PFSK-1 (cell line): ENCODE measurements at regions not wholly inside any gene's neighbourhood (a gene's known extent, or its start where the extent isn't known, plus 50 kb on each side); places are given as distances from the start of the nearest gene placed in this dataset.

Experiments used
- FOXP2 ChIP-seq: optimal IDR thresholded peaks from 2 replicates; pipeline ENCODE3; 2011; ENCODE audit warnings: borderline replicate concordance, control low read depth, inconsistent platforms; ENCODE audit not compliant: insufficient read depth; ENCODE audit errors: extremely low read length, extremely low read depth
- POLR2AphosphoS5 ChIP-seq: IDR thresholded peaks from 2 replicates; pipeline ENCODE4 v1.6.1; 2012; ENCODE audit warnings: low read depth, mild to moderate bottlenecking, control low read depth, low read length, moderate library complexity
- SIN3A ChIP-seq: IDR thresholded peaks from 2 replicates; pipeline ENCODE4 v1.6.1; 2012; ENCODE audit warnings: mild to moderate bottlenecking, low read length, moderate library complexity, borderline replicate concordance; ENCODE audit not compliant: insufficient read depth
- TAF1 ChIP-seq: IDR thresholded peaks from 2 replicates; pipeline ENCODE4 v1.6.1; 2012; ENCODE audit warnings: low read length, control low read depth, borderline replicate concordance; ENCODE audit not compliant: insufficient read depth
- TF ChIP-seq, protein P1 (sequence below), 2 experiments: IDR thresholded peaks; 2 replicates each; pipeline versions ENCODE4 v1.6.1 to v1.8.0; 2011 to 2012; ENCODE audit warnings: low read depth in 2 of 2, low read length in 2 of 2, control low read depth in 1 of 2, inconsistent platforms in 1 of 2, mild to moderate bottlenecking in 1 of 2, moderate library complexity in 1 of 2; ENCODE audit not compliant: insufficient read depth in 1 of 2

DNA sequence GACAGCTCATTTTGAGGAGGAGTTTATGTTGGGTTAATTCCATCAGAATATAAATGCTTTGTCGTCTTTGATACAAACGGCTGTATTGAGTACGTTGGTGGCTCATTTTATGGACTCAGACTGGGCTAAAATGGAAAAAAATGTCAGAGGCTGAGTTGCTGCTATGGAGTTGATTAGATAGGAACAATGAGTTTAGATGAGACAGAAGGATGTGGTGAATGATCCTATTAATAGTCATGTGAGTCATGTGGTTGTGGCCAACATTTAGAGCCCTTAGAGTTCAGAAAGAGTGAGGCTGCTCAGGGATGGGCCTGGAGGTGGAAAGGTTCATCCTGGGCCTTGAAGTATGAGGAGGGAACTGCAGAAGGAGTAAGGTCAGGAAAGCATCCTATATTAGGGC lies 434.2 kb downstream of the MEIS1 start:
- no peak for TF ChIP-seq SIN3A
- no peak for TF ChIP-seq POLR2AphosphoS5
- TF ChIP-seq TAF1: no peak
- TF ChIP-seq, protein P1, sequence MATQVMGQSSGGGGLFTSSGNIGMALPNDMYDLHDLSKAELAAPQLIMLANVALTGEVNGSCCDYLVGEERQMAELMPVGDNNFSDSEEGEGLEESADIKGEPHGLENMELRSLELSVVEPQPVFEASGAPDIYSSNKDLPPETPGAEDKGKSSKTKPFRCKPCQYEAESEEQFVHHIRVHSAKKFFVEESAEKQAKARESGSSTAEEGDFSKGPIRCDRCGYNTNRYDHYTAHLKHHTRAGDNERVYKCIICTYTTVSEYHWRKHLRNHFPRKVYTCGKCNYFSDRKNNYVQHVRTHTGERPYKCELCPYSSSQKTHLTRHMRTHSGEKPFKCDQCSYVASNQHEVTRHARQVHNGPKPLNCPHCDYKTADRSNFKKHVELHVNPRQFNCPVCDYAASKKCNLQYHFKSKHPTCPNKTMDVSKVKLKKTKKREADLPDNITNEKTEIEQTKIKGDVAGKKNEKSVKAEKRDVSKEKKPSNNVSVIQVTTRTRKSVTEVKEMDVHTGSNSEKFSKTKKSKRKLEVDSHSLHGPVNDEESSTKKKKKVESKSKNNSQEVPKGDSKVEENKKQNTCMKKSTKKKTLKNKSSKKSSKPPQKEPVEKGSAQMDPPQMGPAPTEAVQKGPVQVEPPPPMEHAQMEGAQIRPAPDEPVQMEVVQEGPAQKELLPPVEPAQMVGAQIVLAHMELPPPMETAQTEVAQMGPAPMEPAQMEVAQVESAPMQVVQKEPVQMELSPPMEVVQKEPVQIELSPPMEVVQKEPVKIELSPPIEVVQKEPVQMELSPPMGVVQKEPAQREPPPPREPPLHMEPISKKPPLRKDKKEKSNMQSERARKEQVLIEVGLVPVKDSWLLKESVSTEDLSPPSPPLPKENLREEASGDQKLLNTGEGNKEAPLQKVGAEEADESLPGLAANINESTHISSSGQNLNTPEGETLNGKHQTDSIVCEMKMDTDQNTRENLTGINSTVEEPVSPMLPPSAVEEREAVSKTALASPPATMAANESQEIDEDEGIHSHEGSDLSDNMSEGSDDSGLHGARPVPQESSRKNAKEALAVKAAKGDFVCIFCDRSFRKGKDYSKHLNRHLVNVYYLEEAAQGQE (IDR thresholded peaks at IDR 0.05; ENCODE audit: insufficient read depth in 1 of 2, low read depth in 2 of 2, low read length in 2 of 2): no peak
- no peak for TF ChIP-seq FOXP2

- TF ChIP-seq FOXP2: no peak
- TF ChIP-seq POLR2AphosphoS5: no peak
- TF ChIP-seq, protein P1 (IDR thresholded peaks at IDR 0.05; ENCODE audit: insufficient read depth in 1 of 2, low read depth in 2 of 2, low read length in 2 of 2): no peak
- TF ChIP-seq TAF1: no peak
- TF ChIP-seq SIN3A: no peak
These were observed 437.4 kb downstream of the MEIS1 start for GRCh38 chr2:66872081-66872985.

GRCh38 chr2:66872986-66873754 lies 438.2 kb downstream of the MEIS1 start:
- no peak for TF ChIP-seq SIN3A
- TF ChIP-seq TAF1: no peak
- TF ChIP-seq POLR2AphosphoS5: no peak
- TF ChIP-seq, protein P1 (IDR thresholded peaks at IDR 0.05; ENCODE audit: insufficient read depth in 1 of 2, low read depth in 2 of 2, low read length in 2 of 2): no peak
- TF ChIP-seq FOXP2: no peak

DNA sequence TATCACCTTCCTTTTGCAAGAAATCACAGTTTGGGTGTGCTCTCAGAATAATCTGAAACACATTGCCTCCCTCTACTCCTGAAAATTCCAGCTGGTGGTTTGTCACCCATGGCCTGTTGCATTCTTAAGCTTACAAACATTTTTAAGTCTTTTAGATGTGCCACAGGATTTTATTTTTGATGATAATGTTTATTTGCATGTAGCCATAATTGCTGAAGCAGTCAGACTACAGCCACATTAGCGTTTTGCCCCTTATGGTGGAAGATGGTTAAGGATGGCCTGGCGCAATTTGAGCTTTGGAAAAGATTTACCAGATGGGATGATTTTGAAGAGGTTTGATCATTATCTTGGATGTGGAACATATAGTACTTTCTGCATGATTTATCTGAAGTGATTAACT lies 439.5 kb downstream of the MEIS1 start:
- TF ChIP-seq FOXP2 (no peak), POLR2AphosphoS5 (no peak), TAF1 (no peak), SIN3A (no peak)
- TF ChIP-seq, protein P1 (IDR thresholded peaks at IDR 0.05; ENCODE audit: insufficient read depth in 1 of 2, low read depth in 2 of 2, low read length in 2 of 2): no peak
